ENCODE measurements at regions not wholly inside any gene's neighbourhood (a gene's known extent, or its start where the extent isn't known, plus 50 kb on each side); places are given as distances from the start of the nearest gene placed in this dataset.

GRCh38 chr7:33729726-33730125 lies 175.6 kb upstream of the BMPER start:
- no peak for DNase-seq

- DNase-seq = no peak
Measured at GRCh38 chr7:33730958-33731357, 174.4 kb upstream of the BMPER start.

- DNase-seq = no peak
Measured at GRCh38 chr7:33731912-33732311, 173.4 kb upstream of the BMPER start.

- no peak for DNase-seq
Measured at GRCh38 chr7:33732462-33732861, 172.9 kb upstream of the BMPER start.

- DNase-seq = no peak
Measured at GRCh38 chr7:33733870-33734650, 171.3 kb upstream of the BMPER start.

GRCh38 chr7:33735403-33735802 lies 169.9 kb upstream of the BMPER start:
- DNase-seq = no peak

- DNase-seq = no peak
Measured at GRCh38 chr7:33736521-33737221, 168.7 kb upstream of the BMPER start.

- no peak for DNase-seq
Measured at GRCh38 chr7:33738260-33738935, 166.9 kb upstream of the BMPER start.

- DNase-seq = no peak
Measured at GRCh38 chr7:33739286-33739685, 166.1 kb upstream of the BMPER start.

- no peak for DNase-seq
Measured at GRCh38 chr7:33742521-33742920, 162.8 kb upstream of the BMPER start.

GRCh38 chr7:33742999-33743587 lies 162.2 kb upstream of the BMPER start:
- no peak for DNase-seq

- no peak for DNase-seq
Measured at GRCh38 chr7:33743594-33743993, 161.7 kb upstream of the BMPER start.

GRCh38 chr7:33744293-33745075 lies 160.9 kb upstream of the BMPER start:
- DNase-seq = no peak

- DNase-seq = no peak
Measured at GRCh38 chr7:33745934-33746333, 159.4 kb upstream of the BMPER start.

GRCh38 chr7:33748793-33749192 lies 156.5 kb upstream of the BMPER start:
- DNase-seq = no peak

GRCh38 chr7:33750177-33750576 lies 155.2 kb upstream of the BMPER start:
- DNase-seq = peak; percentile 42

GRCh38 chr7:33751443-33751842 lies 153.9 kb upstream of the BMPER start:
- DNase-seq = no peak

- DNase-seq = no peak
Measured at GRCh38 chr7:33753881-33754525, 151.3 kb upstream of the BMPER start.

- peak; percentile 73 for DNase-seq
Measured at GRCh38 chr7:33754933-33755928, 150.1 kb upstream of the BMPER start.

- DNase-seq = no peak
Measured at GRCh38 chr7:33757050-33757449, 148.3 kb upstream of the BMPER start.

Measured in NCI-H526 treated with DMSO at 0.1 percent for 48 hours (cell line).